ENCODE measurements at regions not wholly inside any gene's neighbourhood (a gene's known extent, or its start where the extent isn't known, plus 50 kb on each side); places are given as distances from the start of the nearest gene placed in this dataset.
A peak's percentile ranks its signal among the peaks of the same experiment; 100 is the strongest.

DNA sequence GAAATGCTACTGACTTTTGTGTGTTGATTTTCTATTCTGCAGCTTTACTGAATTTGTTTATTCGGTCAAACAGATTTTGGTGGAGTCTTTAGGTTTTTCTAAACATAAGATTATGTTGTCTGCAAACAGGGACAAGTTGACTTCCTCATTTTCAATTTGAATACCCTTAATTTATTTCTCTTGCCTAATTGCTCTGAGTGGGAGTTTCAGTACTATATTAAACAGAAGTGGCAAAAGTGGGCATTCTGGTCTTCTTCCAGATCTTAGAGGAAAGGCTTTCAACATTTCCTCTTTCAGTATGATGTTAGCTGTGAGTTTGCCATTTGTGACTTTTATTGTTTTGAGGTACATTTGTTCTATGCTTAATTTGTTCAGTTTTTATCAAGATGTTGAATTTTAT, 268.5 kb downstream of the WNT5A start:
- DNase-seq = no peak

DNA sequence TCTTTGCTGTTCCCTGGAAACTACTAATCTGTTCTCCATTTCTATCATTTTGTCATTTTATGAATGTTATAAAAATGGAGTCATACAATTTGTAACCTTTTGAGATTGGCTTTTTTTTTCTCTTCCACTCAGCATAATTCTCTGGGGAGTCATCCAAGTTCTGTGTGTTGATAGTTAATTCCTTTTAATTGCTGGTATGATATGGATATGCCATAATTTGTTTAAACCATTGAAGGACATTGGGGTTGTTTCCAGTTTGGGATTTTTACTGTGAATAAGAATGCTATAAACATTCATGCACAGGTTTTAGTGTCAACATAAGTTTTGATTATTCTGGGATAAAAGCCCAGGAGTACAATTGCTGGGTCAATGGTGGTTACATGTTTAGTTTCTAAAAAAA, 279.4 kb downstream of the WNT5A start:
- no peak for DNase-seq

DNA sequence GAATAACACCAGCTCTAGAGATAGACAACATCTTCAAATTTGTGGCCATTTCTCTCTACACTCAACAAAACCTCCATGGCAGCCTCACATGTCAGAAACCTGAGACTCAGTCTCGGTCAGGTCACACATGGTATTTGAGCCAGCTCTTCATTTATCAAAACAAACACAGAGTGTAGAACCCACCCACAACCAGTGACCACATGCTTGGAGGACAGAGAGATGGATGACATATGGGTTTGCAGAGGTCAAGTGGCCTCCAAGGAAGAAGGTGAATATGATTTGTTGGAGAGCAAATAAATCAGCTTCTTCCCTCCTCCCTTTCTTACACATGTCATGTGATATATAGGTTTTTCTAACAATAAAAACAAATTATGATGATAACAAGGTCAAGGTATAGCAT, 278.1 kb upstream of the LRTM1 start:
- no peak for DNase-seq

DNA sequence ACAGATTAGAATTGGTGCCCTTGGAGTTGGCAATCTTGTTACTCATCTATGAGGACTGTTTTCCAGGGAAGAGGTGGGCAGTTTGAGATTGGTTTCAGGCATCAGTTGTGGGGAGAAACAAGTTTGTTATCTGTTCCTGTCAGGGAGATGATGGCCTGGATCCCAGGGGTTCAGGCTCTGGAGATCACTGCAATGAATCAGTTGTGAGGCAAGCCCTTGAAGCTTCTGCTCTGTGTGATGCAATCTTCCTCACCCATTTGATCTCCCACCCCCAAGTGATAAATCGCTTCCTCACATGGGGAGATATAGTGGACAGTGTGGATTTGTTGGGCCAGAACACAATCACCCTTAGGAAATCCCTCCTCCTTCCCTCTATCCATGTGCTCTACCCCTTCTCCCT, 276.6 kb upstream of the LRTM1 start:
- DNase-seq = no peak

DNA sequence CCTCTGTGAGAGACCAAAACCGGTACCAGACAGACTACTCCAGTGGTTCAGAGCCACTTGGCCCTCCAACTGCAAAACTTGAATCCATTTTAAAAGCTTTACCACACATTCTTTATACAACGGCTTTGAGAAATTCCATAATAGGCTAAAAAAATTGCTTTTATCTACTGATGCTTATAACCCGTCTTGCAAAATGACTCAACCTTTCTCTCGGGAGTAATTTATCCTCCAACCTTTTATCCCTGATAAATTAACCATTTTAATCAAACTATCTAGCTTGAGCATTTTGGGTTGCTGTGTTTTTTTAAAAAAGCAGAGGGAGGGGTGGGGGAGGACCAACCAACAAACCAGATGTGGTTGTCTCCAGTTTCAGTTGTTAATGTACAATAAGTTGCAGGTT, 275.7 kb upstream of the LRTM1 start:
- DNase-seq = no peak

DNA sequence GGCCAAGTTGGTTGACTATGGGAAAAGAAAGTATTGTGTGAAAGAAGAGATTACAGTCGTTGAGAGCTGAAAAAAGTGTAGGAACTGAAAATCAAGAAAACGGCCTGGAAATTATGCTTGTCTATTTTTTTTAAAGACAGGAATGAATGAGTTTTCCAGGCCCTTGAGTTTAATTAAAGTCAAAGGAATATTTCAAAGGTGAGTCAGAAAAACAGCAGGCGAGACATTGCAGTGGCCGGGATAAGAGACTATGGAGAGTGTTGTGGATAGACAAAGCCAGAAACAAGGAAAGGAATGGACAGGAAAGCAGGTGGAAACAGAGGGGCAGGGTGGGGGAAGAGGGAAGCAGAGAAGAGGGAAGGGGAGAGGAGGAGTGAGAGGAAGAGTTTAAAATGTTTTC, 275.1 kb upstream of the LRTM1 start:
- peak; percentile 79 for DNase-seq

DNA sequence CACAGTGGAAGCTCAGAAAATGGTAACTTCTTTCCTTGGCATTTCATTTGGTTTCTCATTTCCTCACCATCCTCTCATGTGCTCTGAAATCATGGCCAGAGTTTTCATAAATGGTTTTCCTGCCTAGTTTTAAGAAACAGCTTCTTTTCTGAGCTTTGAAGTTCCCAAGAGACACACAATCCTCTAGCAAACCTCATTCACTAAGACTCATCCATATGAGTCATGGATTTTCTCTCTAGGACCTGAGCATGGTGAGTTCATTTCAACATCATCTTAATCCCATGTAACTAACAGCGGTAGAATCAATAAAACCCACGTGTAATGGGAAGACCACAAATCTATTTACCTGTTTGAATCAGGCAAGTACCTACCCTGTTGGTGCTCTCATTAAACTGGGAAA, 274.5 kb upstream of the LRTM1 start:
- no peak for DNase-seq

DNA sequence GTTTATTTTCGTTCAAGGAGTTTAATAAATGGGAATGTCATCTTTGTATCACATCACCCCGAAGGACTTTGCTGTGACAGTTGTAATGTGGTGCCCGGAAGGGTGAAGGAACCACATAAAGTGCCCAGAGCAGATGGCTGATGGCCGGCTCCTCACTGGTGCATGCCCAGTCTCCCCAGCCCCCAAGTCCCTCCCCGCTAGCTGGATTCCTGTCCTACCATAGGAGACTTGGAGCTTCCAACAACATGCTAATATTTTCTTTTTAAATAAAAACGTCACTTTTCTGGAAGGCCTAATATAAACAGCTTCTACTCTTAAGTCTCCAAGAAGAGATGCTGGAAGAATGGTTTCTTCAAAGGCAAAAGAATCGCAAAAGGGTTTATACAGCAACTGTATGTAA, 273.9 kb upstream of the LRTM1 start:
- no peak for DNase-seq

DNA sequence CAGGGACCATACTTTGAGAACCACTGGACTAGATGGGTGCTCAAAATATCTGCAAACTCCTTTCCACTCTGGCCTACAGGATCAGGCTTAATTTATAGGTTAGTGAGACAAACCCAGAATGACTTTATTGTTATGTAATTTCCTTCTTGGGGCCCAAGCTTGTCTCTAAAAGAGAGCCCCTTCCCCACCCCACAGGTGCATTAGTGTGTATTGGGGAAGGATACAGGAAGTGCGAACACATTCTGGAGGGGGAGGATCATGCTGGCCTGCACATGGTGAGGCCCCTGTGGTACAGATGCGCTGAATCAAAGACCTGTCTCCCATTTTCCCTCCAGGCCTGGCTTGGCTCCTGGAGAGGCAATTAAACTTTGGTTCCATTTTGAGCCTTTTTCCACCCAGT, 273.0 kb upstream of the LRTM1 start:
- DNase-seq = no peak

DNA sequence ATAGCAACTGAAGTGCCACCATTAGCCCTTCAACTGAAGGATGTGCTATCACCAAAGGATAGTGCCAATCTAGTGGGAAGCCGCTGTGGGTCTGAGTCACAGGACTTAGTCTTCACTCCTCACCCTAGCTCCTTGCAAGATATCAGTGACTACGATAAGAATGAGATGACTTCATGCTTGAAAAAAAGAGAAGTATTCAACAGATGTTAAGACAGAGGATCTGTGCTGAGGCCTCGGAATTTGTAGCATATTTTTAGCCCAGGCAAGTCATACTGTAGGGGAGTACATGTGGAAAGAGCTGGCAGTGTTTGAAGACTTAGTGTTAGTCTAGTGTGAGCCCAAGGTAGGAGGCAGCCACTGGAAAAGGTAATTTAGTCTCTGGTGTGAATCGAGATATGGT, 270.7 kb upstream of the LRTM1 start:
- peak; percentile 69 for DNase-seq

DNA sequence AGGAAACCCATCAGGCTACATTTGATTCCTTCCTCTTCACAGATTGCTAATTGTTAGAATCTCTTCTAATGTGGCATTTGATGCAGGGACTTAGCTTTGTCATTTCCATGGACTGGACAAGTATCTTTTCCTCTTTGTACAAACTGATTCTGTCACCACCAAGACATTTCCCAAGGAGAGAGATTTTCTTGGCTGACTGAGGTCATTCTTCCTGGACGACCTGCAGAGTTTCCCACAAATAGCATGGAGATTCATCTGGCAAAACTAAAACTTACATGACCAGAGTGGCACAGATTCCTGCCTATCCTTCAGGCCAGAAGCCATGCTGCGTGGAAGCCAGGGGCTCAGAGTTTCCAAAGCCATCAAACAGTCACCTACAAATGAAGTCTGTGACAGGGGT, 269.2 kb upstream of the LRTM1 start:
- no peak for DNase-seq

DNA sequence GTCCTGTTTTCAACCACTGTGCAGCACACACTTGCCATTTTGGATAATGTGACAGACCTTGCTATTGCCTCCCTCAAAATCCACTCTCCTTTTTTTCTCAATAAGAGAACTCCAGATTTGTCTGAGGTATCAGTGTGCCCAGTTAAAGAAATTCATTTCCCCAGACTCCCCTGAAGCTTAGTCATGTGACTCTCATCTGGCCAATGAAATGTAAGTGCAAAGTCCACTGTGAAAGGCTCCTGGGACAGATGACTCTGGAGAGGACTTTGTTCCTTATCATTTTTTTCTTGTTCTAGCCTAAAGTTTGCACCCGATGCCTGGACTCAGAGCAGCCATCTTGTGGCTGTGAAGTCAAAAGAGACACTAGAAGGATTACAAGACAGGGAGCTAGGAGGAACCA, 268.6 kb upstream of the LRTM1 start:
- DNase-seq = no peak

DNA sequence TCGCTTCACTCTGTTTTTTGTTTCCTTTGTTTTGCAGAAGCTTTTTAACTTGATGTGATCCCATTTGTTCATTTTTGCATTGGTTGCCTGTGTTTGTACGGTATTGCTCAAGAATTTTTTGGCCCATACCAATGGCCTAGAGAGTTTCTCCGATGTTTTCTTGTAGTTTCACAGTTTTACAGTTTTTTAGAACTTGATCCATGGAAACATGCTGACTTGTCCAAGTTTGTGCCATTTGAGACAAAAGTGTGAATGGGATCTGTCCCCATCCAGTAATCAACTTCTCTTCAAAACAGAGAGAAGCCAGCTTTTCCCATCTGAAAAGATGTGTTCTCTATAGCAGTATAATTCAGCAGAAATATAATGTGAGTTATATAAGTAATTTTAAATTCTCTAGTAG, 266.5 kb upstream of the LRTM1 start:
- no peak for DNase-seq

DNA sequence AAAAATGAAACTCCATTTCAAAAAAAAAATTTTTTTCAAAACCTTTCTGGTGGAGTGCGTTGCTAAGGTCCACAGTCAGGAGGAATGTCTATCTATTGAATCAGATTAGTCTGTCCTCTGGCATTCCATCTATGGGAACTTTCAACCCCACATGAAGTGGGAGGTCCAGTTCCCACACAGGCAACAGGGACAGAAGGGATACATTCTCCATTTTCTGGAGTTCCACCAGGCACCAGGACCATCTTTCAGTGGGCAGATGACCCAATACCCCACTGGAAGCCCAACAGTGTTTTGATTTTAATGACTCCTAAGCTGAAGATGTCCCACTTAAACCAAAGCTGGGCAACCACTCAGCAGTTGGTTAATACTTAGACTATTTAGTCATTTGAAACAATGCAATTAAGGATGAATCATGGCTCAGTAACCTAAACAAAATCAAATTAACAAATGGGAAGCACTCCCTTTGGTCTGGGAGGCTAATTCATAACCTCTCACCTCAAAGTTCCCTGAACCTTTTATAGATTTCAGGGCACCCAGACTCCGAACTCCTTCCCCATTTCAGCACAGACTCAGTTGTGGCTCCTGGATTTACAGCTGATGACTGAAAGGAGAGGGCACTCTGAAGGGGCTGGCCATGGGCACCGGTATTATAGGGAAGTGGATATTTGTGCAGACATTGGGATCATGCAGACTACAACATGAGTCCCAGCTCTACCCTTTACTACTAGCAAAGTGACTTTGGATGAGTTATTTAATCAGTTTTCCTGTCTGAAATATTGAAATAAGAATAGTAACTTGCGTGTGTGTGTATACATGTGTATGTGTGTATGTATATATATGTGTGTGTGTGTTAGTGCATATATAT, 264.3 kb upstream of the LRTM1 start:
- DNase-seq = peak; percentile 87

DNA sequence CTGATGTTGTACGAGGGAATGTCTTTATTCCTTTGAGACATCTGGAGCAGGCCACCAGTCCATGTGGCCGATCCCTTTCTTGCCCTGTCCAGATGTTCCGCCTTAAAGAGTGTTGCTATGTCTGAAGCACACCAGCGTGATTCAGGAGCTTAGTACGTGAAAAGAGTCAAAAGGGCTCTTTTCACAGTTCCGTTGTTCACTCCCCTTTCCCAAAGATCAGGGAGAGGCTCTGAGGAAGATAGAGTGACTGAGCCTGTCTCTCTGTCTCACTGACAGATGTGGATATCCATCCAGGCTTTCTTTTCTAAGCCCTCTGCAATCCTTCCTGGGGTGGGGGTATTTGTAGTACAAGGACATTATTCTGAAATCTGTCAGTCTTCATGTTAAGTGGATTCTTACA, 262.5 kb upstream of the LRTM1 start:
- DNase-seq = peak; percentile 76

DNA sequence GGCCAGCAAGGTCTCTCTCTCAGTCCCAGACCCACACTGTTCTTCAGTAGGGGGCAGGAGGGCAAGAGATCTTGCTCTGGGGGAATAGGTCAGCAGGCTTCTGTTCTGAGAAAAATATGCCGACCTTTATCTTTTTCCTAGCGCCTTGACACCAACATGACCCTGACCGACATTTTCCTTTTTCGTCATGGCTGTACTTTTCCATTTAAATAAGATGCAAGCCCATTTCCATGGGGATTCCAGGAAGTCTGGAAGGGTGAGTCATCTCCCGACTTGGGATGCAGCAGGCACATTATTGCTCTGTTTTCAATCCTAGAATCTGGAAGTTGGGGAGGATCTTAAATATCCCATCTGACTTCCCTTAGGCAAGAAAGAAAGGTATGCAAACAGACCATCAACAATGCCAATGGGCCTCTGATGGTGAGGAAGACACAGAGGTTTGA, 261.5 kb upstream of the LRTM1 start:
- DNase-seq = peak; percentile 95

DNA sequence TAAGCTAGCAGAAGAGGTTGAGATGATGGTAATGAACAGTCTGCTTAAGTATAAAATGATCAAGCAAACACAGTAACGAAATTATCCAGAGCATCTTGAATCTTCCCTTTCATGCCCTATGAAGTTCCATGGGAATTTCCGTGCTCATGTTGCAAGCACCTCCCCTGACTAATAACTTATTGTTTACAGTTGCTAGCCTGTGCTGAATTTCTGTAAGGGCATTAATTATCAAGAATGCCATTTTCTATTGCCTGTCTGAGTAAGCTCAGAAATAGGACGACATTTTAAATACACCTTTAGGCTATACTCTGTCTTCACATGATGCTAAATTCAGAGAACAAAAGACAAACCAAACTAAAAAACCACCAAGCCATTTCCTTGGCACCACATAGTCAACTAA, 257.5 kb upstream of the LRTM1 start:
- DNase-seq = no peak

DNA sequence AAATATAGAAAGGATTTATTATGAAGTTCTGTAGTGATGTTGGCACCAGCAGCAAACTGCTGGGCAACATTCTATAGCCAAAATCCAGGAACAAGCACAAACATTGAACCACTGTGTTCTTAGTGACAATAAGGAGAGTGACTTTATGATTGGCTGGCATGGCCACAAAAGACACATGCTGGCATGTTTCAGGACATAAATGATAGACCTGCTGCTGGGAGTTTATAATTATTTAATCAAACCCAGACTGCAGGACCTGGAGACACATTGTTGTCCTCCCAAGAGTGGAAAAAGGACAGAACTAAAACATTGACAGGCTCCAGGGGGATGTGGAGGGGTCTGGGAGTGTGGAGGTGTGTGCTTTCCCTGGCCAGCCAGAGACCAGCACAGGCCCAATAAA, 255.3 kb upstream of the LRTM1 start:
- DNase-seq = no peak

DNA sequence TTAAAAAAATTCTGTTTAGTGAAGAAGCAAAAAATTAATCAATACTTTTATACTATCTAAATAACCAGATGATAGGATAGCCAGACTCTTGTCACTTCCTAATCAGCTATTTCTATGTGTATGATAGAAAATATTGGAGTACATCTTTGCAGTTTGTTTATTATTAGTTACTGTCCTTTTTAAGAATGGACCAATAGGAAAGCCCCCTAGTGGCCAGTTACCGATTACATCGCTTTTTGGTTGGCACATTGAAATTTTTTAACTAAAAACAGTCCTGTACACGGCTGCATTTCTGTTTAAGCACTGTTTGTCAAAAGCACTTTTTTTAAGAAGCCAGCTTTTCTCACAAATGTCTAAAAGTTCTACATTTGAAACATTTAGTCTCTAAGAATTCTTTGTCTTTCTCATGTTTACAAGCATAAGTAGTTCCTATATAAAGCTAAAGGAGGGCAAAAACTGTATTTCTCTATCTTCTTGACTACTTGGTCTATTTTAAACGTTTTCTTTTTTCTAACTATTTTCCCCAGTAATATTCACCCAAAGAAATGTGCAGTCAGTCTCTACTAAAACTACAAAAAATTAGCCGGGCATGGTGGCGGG, 253.2 kb upstream of the LRTM1 start:
- DNase-seq = no peak

DNA sequence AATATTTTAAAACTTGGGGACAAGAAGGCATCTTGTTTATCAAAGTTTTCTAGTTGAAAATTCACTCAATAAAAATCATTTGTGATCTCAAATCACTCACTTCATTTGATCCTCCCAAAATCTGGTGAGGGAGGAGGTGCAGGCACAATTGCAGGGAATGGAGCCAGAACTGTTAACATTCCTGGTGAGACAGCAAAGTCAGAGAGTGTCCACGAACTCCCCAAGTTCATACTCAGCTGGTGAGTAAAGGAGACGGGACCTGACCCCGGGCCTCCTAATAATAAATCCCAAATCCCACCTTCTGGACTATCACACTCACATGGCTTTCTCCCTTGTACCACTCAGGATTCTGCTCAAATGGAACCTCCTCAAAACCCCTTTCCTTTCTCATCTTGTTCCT, 252.3 kb upstream of the LRTM1 start:
- no peak for DNase-seq

DNA sequence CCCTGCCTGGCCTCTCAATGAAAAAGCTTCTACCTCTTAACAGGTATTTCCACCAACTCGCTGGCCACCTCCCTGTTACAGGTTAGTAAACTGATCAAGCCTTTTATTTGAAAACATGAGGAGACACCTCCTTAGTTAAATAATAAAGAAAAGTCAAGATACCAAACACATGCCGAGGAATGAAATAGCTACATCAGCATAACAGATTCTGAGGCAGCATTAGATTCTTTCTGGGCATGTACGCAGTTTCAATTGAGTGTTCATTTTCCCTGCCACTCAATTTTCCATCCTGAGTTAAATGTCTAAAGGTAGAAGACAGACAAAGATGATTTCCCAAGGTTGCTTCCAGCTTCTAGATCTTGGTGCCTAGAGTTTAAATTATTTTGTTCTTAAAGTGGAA, 250.5 kb upstream of the LRTM1 start:
- no peak for DNase-seq

DNA sequence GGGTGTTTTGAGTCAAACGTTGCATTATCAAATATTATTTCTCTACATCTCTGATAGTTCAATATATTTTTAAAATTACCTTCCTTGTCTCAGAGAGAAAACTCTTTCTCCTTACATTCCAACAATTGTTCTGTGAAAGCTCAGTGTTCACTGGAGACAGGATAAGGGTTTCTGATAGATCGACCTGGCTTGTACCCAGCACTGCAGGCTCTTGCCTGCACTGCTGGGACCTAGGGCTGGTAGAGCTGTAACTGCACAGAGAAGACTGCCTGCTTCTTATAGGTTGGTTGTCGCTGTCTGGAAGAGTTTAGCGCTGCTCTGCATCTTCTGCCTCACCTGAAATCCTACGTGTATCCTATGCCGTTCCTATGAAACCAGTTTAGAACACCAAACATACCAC, 249.9 kb upstream of the LRTM1 start:
- no peak for DNase-seq

DNA sequence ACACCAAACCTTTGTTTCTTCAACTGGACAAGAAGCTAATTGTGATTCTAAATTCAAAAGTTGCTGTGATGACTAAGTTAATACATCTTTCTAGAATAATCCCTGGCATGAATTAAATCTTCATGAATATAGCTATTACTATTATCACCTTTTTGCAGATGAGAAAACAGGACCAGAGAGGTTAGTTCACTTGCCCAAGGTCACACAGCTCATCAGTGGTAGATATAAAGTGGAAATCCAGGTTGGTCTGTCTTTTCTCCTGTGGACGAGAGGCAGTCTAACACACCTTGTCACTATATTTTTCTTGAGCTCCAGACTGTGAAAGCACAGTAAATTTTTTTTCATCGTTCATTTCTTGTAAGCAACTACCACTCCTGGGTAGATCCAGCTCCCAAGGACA, 247.6 kb upstream of the LRTM1 start:
- no peak for DNase-seq

DNA sequence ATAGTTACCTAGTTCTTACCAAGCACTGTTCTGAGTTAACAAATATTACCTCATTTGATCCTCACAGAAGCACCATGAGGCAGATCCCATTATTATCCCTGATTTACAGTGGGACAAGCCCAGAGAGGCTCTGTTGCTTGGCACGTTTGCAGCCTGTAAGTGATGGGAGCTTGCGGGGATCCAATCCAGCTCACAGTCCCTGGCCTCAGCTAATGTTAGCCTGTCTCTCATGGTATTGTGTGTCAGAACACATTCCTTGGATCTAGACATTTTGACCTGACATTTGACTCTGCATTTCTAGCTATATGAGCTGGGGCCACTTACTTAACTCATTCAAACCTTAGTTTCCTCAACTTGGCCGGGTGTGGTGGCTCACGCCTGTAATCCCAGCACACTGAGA, 246.9 kb upstream of the LRTM1 start:
- DNase-seq = no peak

DNA sequence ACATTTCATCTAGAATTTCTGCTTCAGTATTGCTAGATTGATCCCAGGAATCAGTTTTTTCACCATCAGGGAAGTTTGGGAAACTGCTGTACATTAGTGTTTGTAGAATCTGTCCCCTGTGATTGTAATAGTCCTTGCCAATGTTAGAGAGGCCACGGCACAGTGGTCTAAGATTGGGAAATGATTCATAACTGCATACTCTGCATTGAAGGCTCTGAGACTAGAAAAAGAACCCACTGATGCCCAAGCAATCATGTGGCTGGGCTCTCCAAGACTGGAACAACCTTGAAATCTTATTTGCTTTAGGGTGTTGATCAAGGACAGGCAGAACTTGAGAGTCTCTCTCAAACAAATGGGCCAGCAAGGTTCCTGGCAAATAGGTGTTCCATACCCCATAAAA, 245.6 kb upstream of the LRTM1 start:
- no peak for DNase-seq
